GM19467 (cell line): ENCODE measurements at regions not wholly inside any gene's neighbourhood (a gene's known extent, or its start where the extent isn't known, plus 50 kb on each side); places are given as distances from the start of the nearest gene placed in this dataset.
A peak's percentile ranks its signal among the peaks of the same experiment; 100 is the strongest.

ENCODE experiments used
- ATAC-seq: cut with Tn5 transposase; IDR thresholded peaks from one replicate; pipeline ENCODE4 v1.9.1; 2021; ENCODE audit warnings: mild to moderate bottlenecking, moderate library complexity; ENCODE audit not compliant: unreplicated experiment

- ATAC-seq, result no peak
Observed at GRCh38 chr3:116767726-116768125, 58.1 kb downstream of the TUSC7 start.

DNA sequence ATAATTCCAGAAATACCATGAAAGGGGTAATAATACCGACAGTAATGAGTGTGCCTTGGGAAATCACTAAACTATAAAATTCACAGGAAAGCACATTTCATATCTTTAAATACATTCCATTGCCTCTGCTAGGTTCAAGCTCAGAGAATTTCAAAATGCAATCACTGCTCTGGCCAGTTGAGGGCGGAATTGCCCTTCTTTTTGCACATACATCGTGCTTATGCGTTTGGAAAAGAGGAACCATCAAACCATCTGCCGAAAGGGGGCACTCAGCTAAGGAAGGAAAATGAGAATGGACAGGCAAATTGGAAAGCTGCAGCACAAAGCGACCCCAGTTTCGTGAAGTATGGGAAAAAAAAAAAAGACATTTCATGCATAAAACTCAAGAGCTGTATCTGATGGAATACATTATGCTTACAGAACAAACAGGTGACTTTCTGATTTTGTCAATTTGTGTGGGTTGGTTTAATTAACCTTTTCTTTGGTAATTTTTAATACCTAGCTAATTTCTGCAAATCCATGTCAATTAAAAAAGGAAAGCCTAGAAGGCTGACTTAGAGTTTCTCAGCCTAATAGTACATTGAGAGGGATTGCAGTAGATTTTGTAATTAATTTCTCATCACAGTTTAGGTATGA, 61.4 kb downstream of the TUSC7 start:
- ATAC-seq, result peak; percentile 99

DNA sequence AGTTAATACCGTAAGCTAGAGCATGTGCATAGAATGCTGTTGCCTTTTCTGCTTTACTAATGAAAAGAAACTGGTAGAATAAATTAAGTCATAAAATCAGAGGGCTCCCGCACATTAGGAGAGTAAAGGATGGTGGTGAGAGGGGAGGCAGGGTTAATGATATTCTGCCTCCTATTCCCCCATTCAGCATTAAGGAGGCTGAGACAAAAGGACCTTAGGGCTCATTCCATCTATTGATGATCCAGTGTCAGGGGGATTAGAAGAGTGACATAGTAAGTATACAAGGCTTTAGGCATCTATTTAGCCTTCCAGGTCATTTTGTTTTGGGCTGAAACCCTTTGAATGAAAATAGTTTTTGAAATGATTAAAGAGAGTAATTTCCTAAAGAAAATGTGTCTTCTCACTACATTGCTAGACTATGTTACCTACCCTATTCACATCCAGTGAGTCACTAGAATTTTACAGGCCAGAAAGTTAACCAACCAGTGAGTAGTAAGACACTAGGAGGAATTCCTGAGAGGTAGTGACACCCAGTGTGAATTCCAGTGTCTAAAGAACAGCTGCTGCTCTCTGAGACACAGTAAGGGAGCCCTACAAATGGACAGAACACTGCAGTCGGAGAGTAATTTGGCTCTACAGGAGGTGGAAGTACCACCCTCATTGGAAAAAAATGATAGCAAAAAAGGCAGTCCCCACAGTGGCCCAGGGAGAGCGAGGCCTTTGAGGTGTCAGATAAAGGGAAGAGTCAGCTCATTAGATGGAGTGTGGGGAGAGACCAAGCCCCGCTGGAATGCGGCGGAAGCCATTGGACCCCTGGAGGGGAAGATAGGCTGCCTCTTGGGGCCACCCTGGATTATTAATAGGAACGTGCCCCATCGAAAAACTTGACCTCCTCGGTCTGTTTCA, 67.6 kb downstream of the TUSC7 start:
- ATAC-seq, result no peak

DNA sequence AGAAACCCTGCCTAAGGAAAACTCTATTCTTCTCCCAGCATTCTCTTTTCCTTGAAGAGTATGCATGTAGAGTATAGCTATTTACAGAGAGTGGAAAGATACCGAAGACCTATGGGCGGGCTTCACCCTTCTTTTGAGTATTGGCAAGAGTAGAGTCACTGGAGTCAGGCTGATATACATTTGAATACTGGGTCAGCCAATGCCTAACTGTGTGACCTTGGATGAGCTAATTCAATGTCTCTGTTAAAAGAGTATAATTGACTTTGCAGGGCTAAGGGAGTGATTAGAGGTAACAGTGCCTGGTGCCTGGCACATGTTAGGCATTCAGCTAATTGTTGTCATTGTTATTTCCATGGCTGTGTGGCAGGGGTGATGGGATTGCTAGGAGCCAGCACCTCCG, 75.6 kb downstream of the TUSC7 start:
- ATAC-seq, result no peak

- no peak for ATAC-seq
Observed at GRCh38 chr3:116802651-116803050, 93.1 kb downstream of the TUSC7 start.

- no peak for ATAC-seq
Observed at GRCh38 chr3:116806351-116806750, 96.8 kb downstream of the TUSC7 start.

GRCh38 chr3:116808725-116809124, 99.1 kb downstream of the TUSC7 start:
- no peak for ATAC-seq

DNA sequence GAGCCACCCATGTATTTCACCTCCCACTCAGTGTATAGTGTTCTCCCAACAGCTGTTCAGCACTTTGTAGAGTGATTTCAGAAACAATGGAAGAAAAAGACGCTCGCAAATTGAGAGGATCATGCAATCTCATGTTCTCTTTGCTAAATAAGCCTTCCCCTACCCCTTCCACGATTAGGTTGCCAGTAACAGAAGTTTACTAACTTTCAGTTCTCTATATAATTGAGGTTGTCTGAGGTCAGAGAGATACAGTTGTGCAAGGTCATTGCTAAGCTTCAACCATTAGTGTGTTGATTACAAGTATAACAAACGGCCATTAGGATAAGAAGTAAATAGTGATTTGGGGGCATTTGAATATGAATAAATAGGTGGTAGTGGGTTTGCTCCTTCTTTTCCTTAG, 99.6 kb downstream of the TUSC7 start:
- no peak for ATAC-seq

DNA sequence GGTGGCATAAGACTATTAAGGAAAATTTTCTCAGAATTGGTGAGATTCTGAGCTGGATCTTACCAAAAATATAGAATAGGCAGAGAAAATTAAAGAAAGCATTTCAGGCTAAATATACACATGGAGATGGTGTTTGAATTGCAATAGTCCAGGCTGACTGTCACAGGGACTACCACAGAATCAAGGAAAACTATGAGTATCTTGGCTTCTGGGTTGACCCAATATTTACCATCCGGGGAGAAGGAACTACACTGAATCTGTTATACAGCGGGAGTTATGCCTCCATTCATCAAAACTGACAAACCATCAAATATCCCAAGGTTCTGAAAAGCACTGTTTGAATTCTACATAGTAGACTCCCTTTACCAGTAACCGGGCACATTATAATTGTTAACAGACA, 102.2 kb downstream of the TUSC7 start:
- no peak for ATAC-seq

DNA sequence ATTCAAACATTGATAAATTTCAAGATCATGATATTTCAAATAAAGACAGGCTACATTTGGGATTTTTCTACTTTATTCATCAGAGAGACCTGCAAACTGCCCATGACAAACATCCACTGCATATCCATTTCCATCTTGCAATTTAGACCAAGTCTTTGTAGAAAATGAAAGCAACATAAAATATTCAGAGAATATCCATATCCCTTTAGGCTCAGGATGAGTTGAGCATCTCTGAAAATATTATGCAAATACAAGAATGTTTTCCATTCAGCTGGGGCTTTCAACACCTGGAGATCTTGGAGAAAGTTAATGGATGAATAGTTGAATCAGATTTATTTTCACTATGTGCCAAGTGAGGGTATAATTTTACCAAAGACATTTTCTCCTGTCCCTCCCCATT, 103.4 kb downstream of the TUSC7 start:
- no peak for ATAC-seq

DNA sequence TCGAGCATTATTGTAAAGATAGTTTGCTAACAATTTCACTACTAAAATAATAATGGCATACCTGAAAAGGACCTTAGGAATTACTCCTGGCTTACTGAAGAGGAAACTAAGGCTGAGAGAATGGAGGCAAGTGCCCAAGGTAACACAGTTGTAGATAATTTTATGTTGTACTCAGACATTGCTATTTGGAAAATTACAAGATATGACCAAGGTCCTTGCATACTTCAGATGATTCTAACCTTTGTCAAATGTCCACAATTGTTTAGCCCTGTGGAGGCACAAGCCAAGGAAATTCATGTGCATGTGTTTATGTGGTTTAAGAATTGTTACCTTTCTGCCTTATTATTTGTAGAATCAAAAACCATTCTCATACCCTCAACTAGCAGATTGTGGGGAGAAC, 105.7 kb downstream of the TUSC7 start:
- no peak for ATAC-seq

GRCh38 chr3:116815831-116816588, 106.4 kb downstream of the TUSC7 start:
- ATAC-seq, result no peak

DNA sequence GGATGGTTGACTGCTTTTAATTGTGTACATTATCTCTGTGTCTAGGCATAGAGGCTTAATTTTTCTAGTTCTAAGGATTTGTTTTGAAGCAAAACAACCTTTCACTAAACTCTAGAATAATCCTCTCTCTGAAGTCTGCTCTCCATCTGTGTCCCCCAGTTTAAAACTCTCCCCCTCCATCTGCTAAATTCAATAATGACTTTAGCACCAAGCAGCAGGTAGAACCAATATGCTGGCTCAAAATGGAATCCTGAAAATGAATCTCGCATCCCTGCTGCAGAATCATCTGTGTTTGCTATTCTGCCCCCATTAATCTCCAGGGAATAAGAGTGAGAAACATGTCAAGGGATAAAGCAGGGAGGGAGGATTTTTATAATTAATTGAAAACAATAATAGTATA, 111.8 kb downstream of the TUSC7 start:
- no peak for ATAC-seq

GRCh38 chr3:116824208-116824607, 114.6 kb downstream of the TUSC7 start:
- no peak for ATAC-seq

- ATAC-seq, result no peak
Observed at GRCh38 chr3:116833202-116833601, 123.6 kb downstream of the TUSC7 start.

- ATAC-seq, result no peak
Observed at GRCh38 chr3:116834816-116835215, 125.2 kb downstream of the TUSC7 start.

DNA sequence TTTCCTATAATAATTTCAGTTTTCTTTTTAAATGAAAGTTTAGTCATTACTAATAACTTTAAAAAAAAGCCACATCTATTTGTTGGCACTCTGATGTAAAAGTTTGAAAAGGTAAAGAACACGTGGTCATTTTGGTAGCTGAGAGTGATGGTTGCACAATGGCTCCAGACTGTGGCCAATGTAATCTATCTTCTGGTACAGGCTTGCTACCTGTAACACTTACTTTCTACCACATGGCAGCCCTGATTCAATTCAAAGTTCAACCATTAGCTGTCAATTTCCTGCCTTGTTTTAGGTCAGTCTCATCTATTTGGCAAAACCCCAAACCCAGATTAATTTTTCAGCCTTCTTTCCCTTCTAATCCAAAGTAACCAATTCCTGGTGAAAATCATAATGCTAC, 126.1 kb downstream of the TUSC7 start:
- no peak for ATAC-seq

- ATAC-seq, result no peak
Observed at GRCh38 chr3:116836286-116836685, 126.7 kb downstream of the TUSC7 start.

GRCh38 chr3:116837483-116837882, 127.9 kb downstream of the TUSC7 start:
- ATAC-seq, result no peak

DNA sequence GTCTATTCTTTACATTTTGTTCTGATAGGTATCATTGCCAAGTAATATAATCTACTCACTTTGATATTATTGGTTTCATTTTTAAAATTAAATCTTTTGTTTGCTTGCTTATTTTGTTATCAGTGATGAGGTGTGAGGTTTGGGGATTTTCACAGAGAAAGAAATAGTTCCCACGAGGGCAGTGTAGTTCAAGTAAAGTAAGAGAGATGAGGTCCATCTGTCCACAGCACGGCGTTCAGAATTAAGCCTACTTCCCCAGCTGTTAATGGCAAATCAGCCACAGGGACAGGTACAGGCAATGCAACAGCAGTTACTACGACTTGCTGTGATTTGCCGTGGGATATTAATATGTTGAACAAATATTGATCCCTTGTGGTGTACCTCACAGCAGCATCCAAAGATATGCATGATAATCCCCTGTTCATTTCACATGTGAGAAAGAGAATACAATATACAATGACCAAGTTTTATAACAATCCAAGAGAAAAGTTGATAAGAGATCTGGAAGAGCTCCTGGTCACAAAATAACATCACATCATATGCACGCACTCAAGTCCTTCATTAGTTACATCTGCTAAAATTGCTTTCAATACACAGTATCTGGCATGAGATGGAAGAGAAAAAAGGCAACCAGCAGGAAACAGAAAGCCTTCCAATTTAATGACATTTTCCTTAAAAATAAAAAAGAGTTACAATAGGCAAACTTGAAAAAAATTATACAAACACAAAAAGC, 131.6 kb downstream of the TUSC7 start:
- ATAC-seq, result no peak
